K562 (cell line): ENCODE measurements at regions not wholly inside any gene's neighbourhood (a gene's known extent, or its start where the extent isn't known, plus 50 kb on each side); places are given as distances from the start of the nearest gene placed in this dataset.

ENCODE experiments used
- ATAC-seq: fragments of 200-7000 bp; cut with Tn5 transposase; 3 replicates; pipeline ENCODE4 v1.9.1; 2020; ENCODE audit warnings: moderate library complexity
- BruUV-seq: library from RNA; stranded (reverse); fragments of 400-500 nt; replicated peaks from 2 replicates; lab custom pipeline; 2021; lab: Mats Ljungman, UMichigan
- CTCF ChIA-PET: fragments of 300-600 bp; formaldehyde crosslinking; extraction: SDS; loops from one replicate; lab custom pipeline; 2021; ENCODE audit warnings: low intra/inter-chr PET ratio; lab: Yijun Ruan, JAX
- POLR2A ChIA-PET: fragments of 300-600, 350-650 bp; sonication (Branson Sonifier 250); formaldehyde crosslinking; extraction: SDS; loops from one replicate; lab custom pipeline; 2021; ENCODE audit warnings: antibody characterized with exemption, inconsistent platforms; lab: Yijun Ruan, JAX
- DNase-seq, 4 experiments: peaks; one replicate each; pipeline versions ENCODE4 v3.0.0 to v3.0.0-alpha.2; 2011 to 2018; ENCODE audit warnings: low spot score in 3 of 4, mixed read lengths in 3 of 4; ENCODE audit errors: extremely low read depth in 1 of 4
- FAIRE-seq: peaks from 2 replicates; lab custom pipeline; 2011; peaks lifted over from hg19 to GRCh38; lab: Jason Lieb, UNC
- H2AFZ ChIP-seq: 2 replicates; pipeline ENCODE4 v1.6.0; 2011; ENCODE audit warnings: low read depth, low read length, control low read depth, inconsistent platforms
- H3K27ac ChIP-seq: fragments of 200-600 bp; 3 replicates; pipeline ENCODE4 v1.8.0; 2011; ENCODE audit warnings: low read depth, mild to moderate bottlenecking, control low read depth, inconsistent platforms, low read length, moderate library complexity, mixed read lengths; ENCODE audit errors: extremely low read depth
- H3K27me3 ChIP-seq, 2 experiments: fragments of 300-600 bp in 1 of 2; 2 replicates in 1 of 2; 3 replicates in 1 of 2; pipeline versions ENCODE4 v1.6.0 to v1.8.0; 2011; ENCODE audit warnings: inconsistent platforms in 2 of 2, low read length in 2 of 2, mild to moderate bottlenecking in 1 of 2, mixed read lengths in 1 of 2, moderate library complexity in 1 of 2; ENCODE audit not compliant: control insufficient read depth in 2 of 2, insufficient read depth in 2 of 2
- H3K36me3 ChIP-seq: fragments of 300-600 bp; 3 replicates; pipeline ENCODE4 v1.8.0; 2011; ENCODE audit warnings: mild to moderate bottlenecking, low read length, inconsistent platforms; ENCODE audit not compliant: control insufficient read depth, insufficient read depth
- H3K4me1 ChIP-seq, 2 experiments: fragments of 200-600 bp in 1 of 2; replicated peaks in 1 of 2; 2 replicates in 1 of 2; 3 replicates in 1 of 2; pipeline versions ENCODE4 v1.5.1 to v1.8.0; 2011; ENCODE audit warnings: inconsistent platforms in 2 of 2, low read length in 2 of 2, mild to moderate bottlenecking in 1 of 2, mixed read lengths in 1 of 2, moderate library complexity in 1 of 2; ENCODE audit not compliant: control insufficient read depth in 2 of 2, insufficient read depth in 2 of 2
- H3K4me2 ChIP-seq: 2 replicates; pipeline ENCODE4 v1.6.1; 2011; ENCODE audit warnings: low read length, control low read depth, inconsistent platforms, mixed read lengths; ENCODE audit not compliant: insufficient read depth
- H3K4me3 ChIP-seq: fragments of 200-600 bp; sonication (generic), shearing (Covaris generic); 2 replicates; pipeline ENCODE4 v1.5.1; 2016; ENCODE audit warnings: control low read depth, inconsistent platforms
- H3K79me2 ChIP-seq: fragments of 200-600 bp; 3 replicates; pipeline ENCODE4 v1.8.0; 2011; ENCODE audit warnings: low read length, inconsistent platforms; ENCODE audit not compliant: control insufficient read depth, insufficient read depth
- H3K9ac ChIP-seq, 2 experiments: 2 replicates each; pipeline versions ENCODE4 v1.6.0 to v1.6.1; 2011; ENCODE audit warnings: low read depth in 2 of 2, low read length in 2 of 2, control low read depth in 1 of 2, inconsistent platforms in 1 of 2, mild to moderate bottlenecking in 1 of 2, mixed read lengths in 1 of 2; ENCODE audit not compliant: insufficient read depth in 1 of 2
- H3K9me1 ChIP-seq: one replicate; pipeline ENCODE4 v1.6.0; 2011; ENCODE audit warnings: inconsistent platforms, mild to moderate bottlenecking, low read length, moderate library complexity; ENCODE audit not compliant: control insufficient read depth, insufficient read depth
- H3K9me3 ChIP-seq: replicated peaks from 2 replicates; pipeline ENCODE4 v1.5.1; 2011; ENCODE audit warnings: low read depth, low read length, inconsistent platforms; ENCODE audit not compliant: control insufficient read depth, insufficient read depth
- H4K20me1 ChIP-seq: replicated peaks from 2 replicates; pipeline ENCODE4 v1.6.1; 2011; ENCODE audit warnings: low read length, inconsistent platforms, mixed read lengths; ENCODE audit not compliant: control insufficient read depth, insufficient read depth
- BRF2 ChIP-seq: IDR thresholded peaks from 3 replicates; pipeline ENCODE4 v1.6.1; 2011; ENCODE audit warnings: borderline replicate concordance, mild to moderate bottlenecking; ENCODE audit not compliant: insufficient read length, insufficient read depth
- PATZ1 ChIP-seq: fragments of 250-450 bp; sonication (Bioruptor Pico); IDR thresholded peaks from 2 replicates; pipeline ENCODE4 v1.5.0; 2020; ENCODE audit warnings: mild to moderate bottlenecking, borderline replicate concordance
- RAD51 ChIP-seq: fragments of 450-650 bp; IDR thresholded peaks from 2 replicates; pipeline ENCODE4 v1.7.1; 2016; ENCODE audit warnings: low read depth, mild to moderate bottlenecking, borderline replicate concordance
- SP2 ChIP-seq: IDR thresholded peaks from 2 replicates; pipeline ENCODE4 v1.6.1; 2011; ENCODE audit warnings: mild to moderate bottlenecking, low read depth, low read length, moderate library complexity; ENCODE audit not compliant: poor library complexity, severe bottlenecking; ENCODE audit errors: extremely low read depth
- TEAD4 ChIP-seq, 2 experiments: sonication (generic) in 1 of 2; formaldehyde crosslinking in 1 of 2; IDR thresholded peaks; 2 replicates each; pipeline versions ENCODE4 v1.6.1 to v1.8.0; 2012 to 2022; ENCODE audit warnings: borderline replicate concordance in 1 of 2, inconsistent platforms in 1 of 2, low read length in 1 of 2, mild to moderate bottlenecking in 1 of 2, missing genetic modification reagents in 1 of 2
- ZEB2 ChIP-seq: fragments of 450-650 bp; IDR thresholded peaks from 2 replicates; pipeline ENCODE4 v1.6.1; 2016
- ZNF77 ChIP-seq: fragments of 250-450 bp; sonication (Bioruptor Pico); IDR thresholded peaks from 2 replicates; pipeline ENCODE4 v1.5.0; 2020
- WGBS: fragments of 100-300 bp; shearing (Covaris generic); methylation state at CpG from one replicate; pipeline ENCODE4 v1.1.6; 2016; ENCODE audit warnings: low coverage, mixed read lengths; ENCODE audit not compliant: insufficient coverage; ENCODE audit errors: missing lambda C conversion rate; 5-methylcytosine and 5-hydroxymethylcytosine counted together
- in situ Hi-C: fragments of 300-500 bp; cut with MboI; formaldehyde crosslinking; loops from 4 replicates; pipeline ENCODE4 v1.15.0; 2018; ENCODE audit warnings: inconsistent platforms, mixed read lengths
- intact Hi-C: fragments of 100-400 bp; cut with micrococcal nuclease; formaldehyde crosslinking; loops from 2 replicates; pipeline ENCODE4 v1.14.2; 2022

- Histone ChIP-seq H2AFZ (no peak overlapping the region), H3K4me3 (no peak overlapping the region), H4K20me1 (peaks cover 5% of the 10 kb centered on the region; the same call in 1 of the 2 replicates), H3K27me3 (peaks cover 38 to 77% of the 10 kb centered on the region in 2 experiments), H3K4me1 (peaks cover 3 to 28% of the 10 kb centered on the region in 2 experiments; a peak in 3 of 5 replicates), H3K36me3 (no peaks in the 10 kb centered on the region), H3K79me2 (no peaks in the 10 kb centered on the region), H3K9ac (no peak overlapping the region)
- in situ Hi-C loops: no loop called here
- FAIRE-seq: no peak
- WGBS: 2% methylated on average over 22 of the region's 23 CpGs
- no peak for ATAC-seq
- intact Hi-C loops: no loop called here
- TF ChIP-seq ZNF77 (no peak), SP2 (no peak), RAD51 (no peak), BRF2 (no peak), TEAD4 (IDR thresholded peaks at IDR 0.05; ENCODE audit: low read length) (no peak), TEAD4 (CRISPR knock-in tag; IDR thresholded peaks at IDR 0.05; ENCODE audit: borderline replicate concordance) (no peak), ZEB2 (no peak), PATZ1 (CRISPR knock-in tag) (no peak)
- TF ChIP-seq, all 486 proteins: peak for 0
- BruUV-seq: no TSS peak
- Histone ChIP-seq H3K9me1 (no peaks in the 10 kb centered on the region), H3K9me3 (0 out of 2 replicates have a peak, but pooled peaks cover 2% of the 10 kb centered on the region), H3K4me2 (no peak overlapping the region), H3K27ac (no peak overlapping the region)
- ChIA-PET CTCF (no interaction called here), POLR2A (interaction anchor here (0.6 kb wide), 1 partner anchor 14 kb away, joined by 3 read pairs; no protein-coding TSS in a partner anchor)
- no peak for DNase-seq
Observed at GRCh38 chr20:62574230-62574993, 67.9 kb upstream of the SLCO4A1 start.
